CD4-positive, alpha-beta T cell treated with Interleukin-15 for 4 hours (primary cell): ENCODE measurements at regions not wholly inside any gene's neighbourhood (a gene's known extent, or its start where the extent isn't known, plus 50 kb on each side); places are given as distances from the start of the nearest gene placed in this dataset.

Experiments used
- DNase-seq: peaks from one replicate; pipeline ENCODE4 v3.0.0-alpha.2; 2020; ENCODE audit warnings: low spot score

DNA sequence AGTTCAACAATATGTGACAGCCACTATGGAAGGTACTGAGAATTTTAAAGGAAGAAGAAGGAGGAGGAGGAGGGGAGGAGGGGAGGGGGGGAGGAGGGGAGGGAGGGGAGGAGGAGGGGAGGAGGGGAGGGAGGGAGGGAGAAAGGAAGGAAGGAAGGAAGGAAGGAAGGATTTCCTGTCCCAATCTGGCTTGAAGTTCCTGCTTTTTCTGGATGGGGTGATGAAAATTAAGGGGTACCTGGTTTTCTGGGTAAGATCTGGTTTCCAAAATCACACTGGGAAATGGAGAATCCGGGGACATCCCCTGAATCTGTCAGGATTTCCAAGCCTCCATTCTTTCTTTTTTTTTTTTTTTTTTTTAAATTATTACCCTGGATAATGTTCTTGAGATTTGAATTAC is 271.8 kb downstream of the MTX2 start:
- no peak for DNase-seq

DNA sequence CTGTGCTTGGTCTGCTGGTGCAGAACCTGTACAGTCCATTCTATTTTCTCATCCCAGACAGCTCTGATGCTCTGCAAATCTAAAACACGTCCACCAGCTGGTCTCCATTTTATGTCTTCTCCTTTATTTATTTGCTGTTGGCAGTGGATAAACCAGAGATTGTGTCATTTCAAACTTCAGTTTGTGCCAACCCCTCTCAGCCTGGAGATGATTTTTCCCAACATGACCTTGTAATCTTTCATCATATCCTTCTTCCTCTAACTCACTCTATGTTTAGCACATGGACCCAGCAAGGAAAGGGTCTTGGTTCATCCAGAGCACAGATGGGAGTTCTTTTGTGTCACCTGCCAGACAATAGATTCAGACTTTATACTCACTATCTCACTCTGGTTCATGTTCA is 273.2 kb downstream of the MTX2 start:
- DNase-seq = no peak

DNA sequence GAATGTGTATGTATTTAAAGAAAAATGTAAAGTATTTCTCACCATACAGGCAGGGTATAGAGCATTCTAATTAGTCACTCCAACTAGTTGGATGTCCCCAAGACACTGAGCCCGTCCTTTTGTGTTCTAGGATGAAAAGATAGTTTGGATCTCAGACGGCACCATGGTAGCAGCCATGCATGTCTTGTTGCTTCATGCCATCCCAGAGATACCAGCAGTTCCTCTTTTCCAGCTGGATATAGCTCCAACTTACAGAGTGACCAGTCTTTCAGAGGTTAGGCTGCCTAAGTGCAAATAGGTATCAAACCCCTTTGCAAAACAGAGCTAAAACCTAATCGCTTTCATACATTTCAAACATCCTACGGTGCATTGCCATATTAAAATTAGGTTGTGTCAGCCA is 275.3 kb downstream of the MTX2 start:
- no peak for DNase-seq

GRCh38 chr2:176544991-176545956 is 276.0 kb downstream of the MTX2 start:
- no peak for DNase-seq

DNA sequence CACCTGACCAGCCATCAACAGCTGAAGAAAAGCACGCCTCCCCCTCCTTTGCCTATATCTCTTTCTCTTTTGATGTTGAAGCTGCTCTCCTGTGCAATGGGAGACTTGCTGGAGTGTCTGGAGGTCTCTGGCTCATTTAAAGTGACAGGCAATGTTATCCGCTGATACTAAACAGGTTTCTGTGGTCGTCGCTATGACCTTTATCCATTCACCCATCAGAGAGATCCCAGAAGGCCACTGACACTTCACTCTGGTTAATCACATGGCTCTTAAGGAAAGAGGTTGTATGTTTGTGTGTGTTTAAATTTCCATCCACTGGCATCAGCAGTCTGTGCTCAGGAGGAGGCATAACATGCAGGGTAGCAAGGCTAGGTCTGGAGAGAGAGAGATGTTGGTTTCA is 277.3 kb downstream of the MTX2 start:
- no peak for DNase-seq

GRCh38 chr2:176552501-176553135 is 283.4 kb downstream of the MTX2 start:
- no peak for DNase-seq

GRCh38 chr2:176553685-176554100 is 284.5 kb downstream of the MTX2 start:
- DNase-seq = no peak

GRCh38 chr2:176554101-176555048 is 285.1 kb downstream of the MTX2 start:
- peak; percentile 48 for DNase-seq

GRCh38 chr2:176555112-176555511 is 285.9 kb downstream of the MTX2 start:
- no peak for DNase-seq

GRCh38 chr2:176555781-176556180 is 286.5 kb downstream of the MTX2 start:
- DNase-seq = no peak

GRCh38 chr2:176556373-176556772 is 287.1 kb downstream of the MTX2 start:
- no peak for DNase-seq

DNA sequence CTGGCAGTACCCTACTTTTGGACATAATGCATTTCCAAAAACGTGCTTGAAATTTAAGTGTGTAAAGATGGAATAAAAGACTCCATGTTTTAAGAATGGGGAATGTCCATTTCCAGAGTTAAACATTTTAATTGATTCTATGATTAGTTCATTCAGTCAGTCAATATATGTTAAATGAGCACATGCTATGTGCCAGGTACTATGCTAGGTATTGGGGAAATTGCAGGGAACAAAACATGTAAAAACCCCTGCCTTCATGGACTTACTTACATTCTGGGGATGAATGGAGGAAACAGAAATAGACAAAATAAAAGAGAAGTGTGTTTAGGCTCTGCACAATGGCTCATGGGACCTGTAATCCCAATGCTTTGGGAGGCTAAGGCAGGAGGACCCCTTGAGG is 288.6 kb downstream of the MTX2 start:
- no peak for DNase-seq

- DNase-seq = no peak
These were observed 289.4 kb downstream of the MTX2 start for GRCh38 chr2:176558574-176559140.

GRCh38 chr2:176560296-176560695 is 291.1 kb downstream of the MTX2 start:
- DNase-seq = no peak

GRCh38 chr2:176561706-176562105 is 292.5 kb downstream of the MTX2 start:
- no peak for DNase-seq

- DNase-seq = no peak
These were observed 293.3 kb downstream of the MTX2 start for GRCh38 chr2:176562359-176563078.

- no peak for DNase-seq
These were observed 296.5 kb downstream of the MTX2 start for GRCh38 chr2:176565641-176566323.

- no peak for DNase-seq
These were observed 297.3 kb downstream of the MTX2 start for GRCh38 chr2:176566496-176566895.

DNA sequence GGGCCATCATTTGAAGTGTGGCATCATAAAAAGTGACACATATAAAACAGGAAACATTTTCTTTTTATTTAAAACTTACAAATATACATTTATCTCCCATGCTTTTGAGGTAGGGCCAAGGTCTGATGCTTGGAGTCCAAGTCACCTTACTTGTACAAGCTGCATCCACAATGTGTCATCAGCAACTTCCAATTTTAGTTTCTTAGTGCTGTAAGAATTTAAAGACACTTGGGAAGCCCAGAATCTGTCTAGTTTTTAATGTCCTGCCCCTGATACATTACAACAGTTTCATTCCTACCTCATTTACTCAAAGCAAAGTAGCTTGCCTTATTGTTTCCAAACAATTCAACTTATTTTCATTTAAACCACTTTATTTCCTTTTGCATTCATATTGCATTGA is 297.7 kb downstream of the MTX2 start:
- no peak for DNase-seq

DNA sequence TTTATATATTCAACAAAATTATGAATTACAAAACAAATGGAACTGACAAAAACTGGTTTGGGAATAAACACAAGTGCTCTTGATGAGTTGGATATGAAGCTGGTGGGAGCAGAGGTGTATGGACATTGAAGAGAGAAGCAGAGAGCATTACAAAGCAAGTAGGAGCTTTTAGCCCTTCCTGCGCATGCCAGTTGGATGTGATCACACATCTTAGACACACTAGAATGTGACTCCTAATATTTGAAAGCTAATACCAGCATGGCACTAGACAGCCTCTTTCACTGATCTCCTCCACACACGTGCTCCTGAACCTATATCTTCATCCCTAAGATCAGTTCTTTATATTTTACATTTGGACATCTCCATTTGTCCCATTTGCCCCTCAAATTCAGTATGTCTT is 298.1 kb downstream of the MTX2 start:
- no peak for DNase-seq

DNA sequence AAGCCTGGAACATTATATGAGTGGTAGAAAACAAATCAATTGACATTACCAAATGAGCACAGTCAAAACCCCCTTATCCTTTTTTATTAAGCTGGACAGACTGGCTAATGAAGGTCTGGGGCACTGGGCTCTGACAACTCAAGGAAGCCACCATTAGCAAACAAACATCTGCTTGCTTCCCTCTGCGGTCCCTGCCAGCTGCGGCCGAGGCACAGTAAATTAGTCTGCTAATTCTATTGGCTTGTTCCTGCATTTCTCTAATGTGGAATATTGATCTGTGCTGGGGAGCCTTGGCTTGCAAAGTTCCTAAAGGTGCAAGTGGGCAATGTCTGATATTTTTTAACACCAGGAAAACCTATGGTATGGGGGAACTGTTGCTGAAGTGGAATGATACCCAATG is 300.3 kb downstream of the MTX2 start:
- no peak for DNase-seq
